Mesendoderm (in vitro differentiated cells): ENCODE measurements at regions not wholly inside any gene's neighbourhood (a gene's known extent, or its start where the extent isn't known, plus 50 kb on each side); places are given as distances from the start of the nearest gene placed in this dataset.

Experiments
- DNase-seq: peaks from one replicate; pipeline ENCODE4 v3.0.0; 2013
- H2AK5ac ChIP-seq: 2 replicates; pipeline ENCODE4 v1.6.1; 2013; ENCODE audit warnings: low read length, inconsistent platforms
- H2BK120ac ChIP-seq: 2 replicates; pipeline ENCODE4 v1.6.1; 2013; ENCODE audit warnings: low read depth, mild to moderate bottlenecking, low read length, moderate library complexity, mixed read lengths
- H2BK15ac ChIP-seq: replicated peaks from 2 replicates; pipeline ENCODE4 v1.6.1; 2013; ENCODE audit warnings: low read depth, mild to moderate bottlenecking, moderate library complexity
- H2BK5ac ChIP-seq: 2 replicates; pipeline ENCODE4 v1.6.1; 2013; ENCODE audit warnings: low read length, inconsistent platforms
- H3K18ac ChIP-seq: 2 replicates; pipeline ENCODE4 v1.6.1; 2013; ENCODE audit warnings: mild to moderate bottlenecking, low read length, mixed read lengths
- H3K23ac ChIP-seq: one replicate; pipeline ENCODE4 v1.6.1; 2013; ENCODE audit warnings: low read length
- H3K27ac ChIP-seq: 2 replicates; pipeline ENCODE4 v1.5.1; 2013; ENCODE audit warnings: low read depth, mild to moderate bottlenecking, inconsistent platforms, low read length, moderate library complexity
- H3K27me3 ChIP-seq: 2 replicates; pipeline ENCODE4 v1.6.1; 2013; ENCODE audit warnings: low read length, control low read depth, mild to moderate bottlenecking, inconsistent platforms; ENCODE audit not compliant: insufficient read depth, poor library complexity
- H3K36me3 ChIP-seq: 2 replicates; pipeline ENCODE4 v1.6.1; 2013; ENCODE audit warnings: low read length, inconsistent platforms; ENCODE audit not compliant: control insufficient read depth, insufficient read depth
- H3K4ac ChIP-seq: one replicate; pipeline ENCODE4 v1.6.1; 2013; ENCODE audit warnings: low read depth, mild to moderate bottlenecking, low read length, moderate library complexity
- H3K4me1 ChIP-seq: 2 replicates; pipeline ENCODE4 v1.6.1; 2013; ENCODE audit warnings: low read depth, low read length, inconsistent platforms; ENCODE audit not compliant: control insufficient read depth
- H3K4me2 ChIP-seq: 2 replicates; pipeline ENCODE4 v1.6.1; 2013; ENCODE audit warnings: low read length
- H3K4me3 ChIP-seq: 2 replicates; pipeline ENCODE4 v1.5.1; 2013; ENCODE audit warnings: mild to moderate bottlenecking, low read length
- H3K56ac ChIP-seq: one replicate; pipeline ENCODE4 v1.6.1; 2013; ENCODE audit warnings: low read length
- H3K79me1 ChIP-seq: 2 replicates; pipeline ENCODE4 v1.6.1; 2013; ENCODE audit warnings: low read length, inconsistent platforms
- H3K79me2 ChIP-seq: 2 replicates; pipeline ENCODE4 v1.6.1; 2013; ENCODE audit warnings: mild to moderate bottlenecking, low read length; ENCODE audit not compliant: control insufficient read depth, insufficient read depth
- H3K9ac ChIP-seq: 2 replicates; pipeline ENCODE4 v1.6.1; 2013; ENCODE audit warnings: low read length, inconsistent platforms
- H4K5ac ChIP-seq: one replicate; pipeline ENCODE4 v1.6.1; 2013; ENCODE audit warnings: low read length
- H4K8ac ChIP-seq: one replicate; pipeline ENCODE4 v1.6.1; 2013; ENCODE audit warnings: low read depth, mild to moderate bottlenecking, control low read depth, low read length, moderate library complexity
- WGBS: extraction: QIAGEN DNeasy Blood & Tissue Kit; methylation state at CpG from one replicate; pipeline ENCODE4 v1.1.7; 2013; ENCODE audit warnings: low lambda C conversion rate, missing lambda C conversion rate; ENCODE audit not compliant: insufficient coverage; ENCODE audit errors: extremely low coverage; 5-methylcytosine and 5-hydroxymethylcytosine counted together

DNA sequence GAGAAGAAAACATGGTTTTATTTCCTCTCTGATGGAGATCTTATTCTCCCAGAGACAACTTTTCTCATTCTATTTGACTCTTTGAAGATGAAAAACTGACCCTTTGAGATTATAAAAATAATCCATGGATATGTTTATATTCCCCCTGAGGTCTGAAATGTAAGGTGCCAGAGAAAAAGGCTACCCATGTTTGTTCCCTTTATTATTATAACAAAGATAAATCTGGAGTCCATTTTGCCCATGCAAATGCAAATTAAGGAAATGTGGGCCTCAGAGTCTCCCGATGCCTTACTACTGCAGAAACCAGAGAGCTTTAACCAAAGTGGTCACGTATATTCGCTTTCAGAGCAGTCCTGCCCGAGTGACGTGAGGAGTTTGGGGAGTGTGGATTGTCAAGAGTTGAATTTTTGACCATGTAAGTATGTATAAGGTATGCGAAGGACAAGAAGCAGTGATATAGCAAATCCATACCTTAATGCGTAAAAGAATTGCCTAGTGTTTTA is 312.5 kb downstream of the RASEF start:
- Histone ChIP-seq H3K18ac (no peak overlapping the region), H3K27me3 (no peaks in the 10 kb centered on the region), H2AK5ac (no peak overlapping the region), H3K4ac (no peak overlapping the region), H3K79me1 (no peaks in the 10 kb centered on the region), H3K4me1 (no peaks in the 10 kb centered on the region), H3K4me2 (no peak overlapping the region), H3K23ac (no peak overlapping the region), H2BK5ac (no peak overlapping the region), H3K36me3 (no peaks in the 10 kb centered on the region), H2BK15ac (no peak overlapping the region), H3K79me2 (no peaks in the 10 kb centered on the region), H3K27ac (no peak overlapping the region), H4K5ac (no peak overlapping the region), H2BK120ac (no peak overlapping the region), H3K4me3 (no peak overlapping the region), H3K56ac (no peak overlapping the region), H3K9ac (no peak overlapping the region), H4K8ac (no peak overlapping the region)
- DNase-seq: no peak
- WGBS: no CpG with 5 or more reads among the region's 7 CpGs

DNA sequence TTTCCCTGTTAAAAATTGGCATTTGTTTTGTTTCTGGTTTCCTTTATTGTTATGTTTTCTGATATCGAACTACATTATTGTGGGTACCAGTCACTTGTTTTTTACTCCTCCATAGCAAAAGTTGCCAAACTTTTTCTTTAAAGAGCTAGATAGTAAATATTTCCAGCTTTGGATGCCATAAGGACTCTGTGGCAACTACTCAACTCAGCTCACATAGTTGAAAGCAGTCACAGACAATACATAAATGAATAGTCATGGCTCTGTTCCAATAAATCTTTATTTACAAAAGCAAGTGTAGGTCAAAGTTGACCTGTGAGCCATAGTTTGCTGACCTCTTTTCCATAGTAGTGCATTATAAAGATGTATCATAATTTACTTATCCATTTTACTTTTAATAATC is 305.0 kb downstream of the RASEF start:
- no peaks in the 10 kb centered on the region for H3K27me3 ChIP-seq
- no peak overlapping the region for H3K27ac ChIP-seq
- no peak overlapping the region for H2BK15ac ChIP-seq
- no peak overlapping the region for H4K5ac ChIP-seq
- no peaks in the 10 kb centered on the region for H3K79me1 ChIP-seq
- H3K4ac ChIP-seq: no peak overlapping the region
- H3K23ac ChIP-seq: no peak overlapping the region
- no peaks in the 10 kb centered on the region for H3K36me3 ChIP-seq
- no peak overlapping the region for H2AK5ac ChIP-seq
- H2BK5ac ChIP-seq: no peak overlapping the region
- H3K56ac ChIP-seq: no peak overlapping the region
- H3K4me2 ChIP-seq: no peak overlapping the region
- no peak overlapping the region for H4K8ac ChIP-seq
- H3K4me3 ChIP-seq: no peak overlapping the region
- peaks cover 2% of the 10 kb centered on the region for H3K4me1 ChIP-seq
- no peak overlapping the region for H2BK120ac ChIP-seq
- H3K79me2 ChIP-seq: no peaks in the 10 kb centered on the region
- no CpG with 5 or more reads among the region's 1 CpG for WGBS
- DNase-seq: no peak
- H3K9ac ChIP-seq: no peak overlapping the region
- H3K18ac ChIP-seq: no peak overlapping the region

- H3K56ac ChIP-seq: no peak overlapping the region
- H2AK5ac ChIP-seq: no peak overlapping the region
- WGBS: no CpG with 5 or more reads among the region's 1 CpG
- H2BK120ac ChIP-seq: no peak overlapping the region
- H3K23ac ChIP-seq: no peak overlapping the region
- no peaks in the 10 kb centered on the region for H3K27me3 ChIP-seq
- H3K4ac ChIP-seq: no peak overlapping the region
- no peak overlapping the region for H3K4me2 ChIP-seq
- H2BK15ac ChIP-seq: no peak overlapping the region
- H3K79me2 ChIP-seq: no peaks in the 10 kb centered on the region
- no peak for DNase-seq
- no peak overlapping the region for H4K8ac ChIP-seq
- H2BK5ac ChIP-seq: no peak overlapping the region
- H3K79me1 ChIP-seq: no peaks in the 10 kb centered on the region
- no peak overlapping the region for H3K9ac ChIP-seq
- H3K4me1 ChIP-seq: peaks cover 2% of the 10 kb centered on the region
- H3K18ac ChIP-seq: no peak overlapping the region
- no peak overlapping the region for H3K4me3 ChIP-seq
- H4K5ac ChIP-seq: no peak overlapping the region
- H3K27ac ChIP-seq: no peak overlapping the region
- H3K36me3 ChIP-seq: no peaks in the 10 kb centered on the region
Observed at GRCh38 chr9:82761027-82761426, 301.9 kb downstream of the RASEF start.

DNA sequence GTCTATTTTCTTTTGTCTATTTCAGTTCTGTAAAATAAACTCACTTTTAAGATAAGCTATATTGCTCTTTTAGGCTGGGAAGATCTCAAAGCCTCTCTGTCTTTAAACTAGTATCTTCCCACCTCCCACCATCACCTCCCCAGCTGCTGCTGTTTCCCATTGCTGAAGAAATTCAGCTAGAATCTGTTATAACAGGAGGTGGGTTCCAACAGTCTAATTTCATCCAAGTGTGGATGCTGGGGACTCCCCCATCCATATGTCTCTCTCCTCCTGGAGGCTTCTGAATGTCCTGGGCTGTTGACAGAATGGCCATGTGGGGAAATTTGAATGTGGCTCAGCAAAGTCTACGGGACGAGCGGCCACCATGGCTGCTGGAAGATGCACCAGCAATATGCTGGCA is 301.0 kb downstream of the RASEF start:
- H3K27ac ChIP-seq: no peak overlapping the region
- no peak for DNase-seq
- no peak overlapping the region for H3K4me2 ChIP-seq
- no peak overlapping the region for H4K5ac ChIP-seq
- no peaks in the 10 kb centered on the region for H3K36me3 ChIP-seq
- no peak overlapping the region for H2BK15ac ChIP-seq
- no peak overlapping the region for H3K4ac ChIP-seq
- H2BK5ac ChIP-seq: no peak overlapping the region
- peaks cover 2% of the 10 kb centered on the region for H3K4me1 ChIP-seq
- no peak overlapping the region for H3K9ac ChIP-seq
- no peak overlapping the region for H2AK5ac ChIP-seq
- WGBS: no CpG with 5 or more reads among the region's 3 CpGs
- H3K56ac ChIP-seq: no peak overlapping the region
- no peak overlapping the region for H4K8ac ChIP-seq
- no peaks in the 10 kb centered on the region for H3K27me3 ChIP-seq
- no peak overlapping the region for H2BK120ac ChIP-seq
- no peaks in the 10 kb centered on the region for H3K79me1 ChIP-seq
- no peak overlapping the region for H3K18ac ChIP-seq
- H3K79me2 ChIP-seq: no peaks in the 10 kb centered on the region
- H3K4me3 ChIP-seq: no peak overlapping the region
- H3K23ac ChIP-seq: no peak overlapping the region

- H3K27me3 ChIP-seq: no peaks in the 10 kb centered on the region
- no peak overlapping the region for H2AK5ac ChIP-seq
- H3K36me3 ChIP-seq: no peaks in the 10 kb centered on the region
- DNase-seq: peak; percentile 73
- H3K18ac ChIP-seq: no peak overlapping the region
- no peak overlapping the region for H3K4ac ChIP-seq
- H3K79me2 ChIP-seq: no peaks in the 10 kb centered on the region
- WGBS: no CpG with 5 or more reads among the region's 3 CpGs
- H2BK120ac ChIP-seq: no peak overlapping the region
- no peak overlapping the region for H4K8ac ChIP-seq
- H3K79me1 ChIP-seq: no peaks in the 10 kb centered on the region
- no peak overlapping the region for H3K56ac ChIP-seq
- no peak overlapping the region for H4K5ac ChIP-seq
- no peak overlapping the region for H3K27ac ChIP-seq
- no peak overlapping the region for H3K9ac ChIP-seq
- H2BK5ac ChIP-seq: no peak overlapping the region
- no peak overlapping the region for H3K4me3 ChIP-seq
- H3K4me1 ChIP-seq: peaks cover 2% of the 10 kb centered on the region
- H2BK15ac ChIP-seq: no peak overlapping the region
- H3K23ac ChIP-seq: no peak overlapping the region
- no peak overlapping the region for H3K4me2 ChIP-seq
Observed at GRCh38 chr9:82763656-82764055, 299.3 kb downstream of the RASEF start.

DNA sequence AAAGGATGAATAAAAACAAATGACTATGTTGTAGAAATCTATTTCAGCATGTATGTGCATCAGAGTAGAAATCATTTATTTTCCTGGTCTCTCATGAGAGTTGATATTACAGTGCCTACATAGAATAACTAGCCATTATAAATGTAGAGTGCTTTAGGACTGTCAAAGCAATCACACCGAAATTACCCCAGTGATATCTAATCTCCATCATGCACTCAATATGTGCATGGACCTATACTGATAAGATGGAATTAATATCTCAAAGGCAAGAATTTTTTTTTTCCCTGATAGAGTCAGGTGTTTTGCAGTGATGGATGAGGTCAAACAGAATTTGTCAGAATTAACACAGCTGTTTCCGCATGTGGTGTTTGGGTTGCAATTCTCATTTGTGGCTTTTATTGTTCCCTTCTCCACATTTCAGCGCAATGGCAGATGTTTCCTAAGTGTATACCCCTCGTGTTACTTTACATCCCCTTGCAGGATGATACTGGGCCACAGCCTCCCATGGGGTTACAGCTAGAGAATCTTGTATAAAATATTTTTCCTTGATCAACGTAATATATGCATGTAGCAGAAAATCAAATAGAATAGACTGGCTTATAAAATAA is 298.8 kb downstream of the RASEF start:
- Histone ChIP-seq H3K36me3 (no peaks in the 10 kb centered on the region), H3K4me2 (no peak overlapping the region), H3K18ac (no peak overlapping the region), H3K23ac (no peak overlapping the region), H3K27ac (no peak overlapping the region), H3K4me3 (no peak overlapping the region), H3K4me1 (peaks cover 2% of the 10 kb centered on the region), H2BK15ac (no peak overlapping the region), H3K4ac (no peak overlapping the region), H3K56ac (no peak overlapping the region), H3K79me1 (no peaks in the 10 kb centered on the region), H3K27me3 (no peaks in the 10 kb centered on the region), H2AK5ac (no peak overlapping the region), H3K9ac (no peak overlapping the region), H2BK120ac (no peak overlapping the region), H4K8ac (no peak overlapping the region), H3K79me2 (no peaks in the 10 kb centered on the region), H4K5ac (no peak overlapping the region), H2BK5ac (no peak overlapping the region)
- WGBS: no CpG with 5 or more reads among the region's 5 CpGs
- DNase-seq: no peak
